Nephron progenitor cell (in vitro differentiated cells): ENCODE measurements at regions not wholly inside any gene's neighbourhood (a gene's known extent, or its start where the extent isn't known, plus 50 kb on each side); places are given as distances from the start of the nearest gene placed in this dataset.
"Not testable (repeated sequence)": the region's sequence is repeated elsewhere in the genome, so short reads cannot be mapped to it uniquely, and the experiment has no call there.

Experiments used
- DNase-seq: peaks from one replicate; pipeline ENCODE4 v3.0.0; 2021
- H3K27ac Mint-ChIP-seq: 2 replicates; pipeline ENCODE4 v1.8.0; 2021; ENCODE audit warnings: mild to moderate bottlenecking, moderate library complexity, mixed read lengths
- H3K27me3 Mint-ChIP-seq: 2 replicates; pipeline ENCODE4 v1.8.0; 2021; ENCODE audit warnings: mild to moderate bottlenecking, low read depth, mixed read lengths; ENCODE audit not compliant: poor library complexity
- H3K36me3 Mint-ChIP-seq: 2 replicates; pipeline ENCODE4 v1.8.0; 2021; ENCODE audit warnings: low read depth, mixed read lengths
- H3K4me1 Mint-ChIP-seq: 2 replicates; pipeline ENCODE4 v1.8.0; 2021; ENCODE audit warnings: mixed read lengths
- H3K4me3 Mint-ChIP-seq: 2 replicates; pipeline ENCODE4 v1.8.0; 2021; ENCODE audit warnings: mild to moderate bottlenecking, moderate library complexity, mixed read lengths
- H3K9me3 Mint-ChIP-seq: 2 replicates; pipeline ENCODE4 v1.8.0; 2021; ENCODE audit warnings: mild to moderate bottlenecking, moderate library complexity, mixed read lengths
- CTCF ChIP-seq: fragments of 200-600 bp; sonication (generic); IDR thresholded peaks from 2 replicates; pipeline ENCODE4 v1.5.0; 2021; ENCODE audit warnings: antibody characterized with exemption

- H3K27ac Mint-ChIP-seq = no peak overlapping the region
- H3K36me3 Mint-ChIP-seq = no peaks in the 10 kb centered on the region
- H3K27me3 Mint-ChIP-seq = peaks cover 12% of the 10 kb centered on the region
- DNase-seq = no peak
- H3K4me1 Mint-ChIP-seq = peaks cover 75% of the 10 kb centered on the region
- no peak for TF ChIP-seq CTCF
- no peak overlapping the region for H3K4me3 Mint-ChIP-seq
- H3K9me3 Mint-ChIP-seq = no peaks in the 10 kb centered on the region
These were observed 84.7 kb upstream of the BRD7 start for GRCh38 chr16:50453446-50453845.

- H3K27me3 Mint-ChIP-seq = peaks cover 7% of the 10 kb centered on the region
- no peak for DNase-seq
- H3K9me3 Mint-ChIP-seq = no peaks in the 10 kb centered on the region
- H3K4me3 Mint-ChIP-seq = no peak overlapping the region
- no peak overlapping the region for H3K27ac Mint-ChIP-seq
- H3K36me3 Mint-ChIP-seq = no peaks in the 10 kb centered on the region
- H3K4me1 Mint-ChIP-seq = peaks cover 79% of the 10 kb centered on the region
- TF ChIP-seq CTCF = no peak
These were observed 83.2 kb upstream of the BRD7 start for GRCh38 chr16:50451951-50452508.

- Mint-ChIP-seq H3K4me3 (no peak overlapping the region), H3K27ac (no peak overlapping the region), H3K27me3 (peaks cover 7% of the 10 kb centered on the region), H3K4me1 (peaks cover 77% of the 10 kb centered on the region), H3K9me3 (no peaks in the 10 kb centered on the region), H3K36me3 (no peaks in the 10 kb centered on the region)
- no peak for TF ChIP-seq CTCF
- no peak for DNase-seq
These were observed 82.2 kb upstream of the BRD7 start for GRCh38 chr16:50450957-50451356.

- DNase-seq = no peak
- Mint-ChIP-seq H3K9me3 (no peaks in the 10 kb centered on the region), H3K4me3 (no peak overlapping the region), H3K27me3 (peaks cover 7% of the 10 kb centered on the region), H3K4me1 (peaks cover 73% of the 10 kb centered on the region), H3K36me3 (no peaks in the 10 kb centered on the region), H3K27ac (no peak overlapping the region)
- TF ChIP-seq CTCF = no peak
These were observed 81.0 kb upstream of the BRD7 start for GRCh38 chr16:50449800-50450199.

- Mint-ChIP-seq H3K36me3 (no peaks in the 10 kb centered on the region), H3K4me1 (peaks cover 69% of the 10 kb centered on the region), H3K9me3 (no peaks in the 10 kb centered on the region), H3K27ac (peak overlapping the region; percentile 81), H3K4me3 (peak overlapping the region; percentile 31), H3K27me3 (peaks cover 3% of the 10 kb centered on the region)
- no peak for DNase-seq
- no peak for TF ChIP-seq CTCF
These were observed 80.2 kb upstream of the BRD7 start for GRCh38 chr16:50448981-50449380.

- no peak overlapping the region for H3K4me3 Mint-ChIP-seq
- no peaks in the 10 kb centered on the region for H3K36me3 Mint-ChIP-seq
- peaks cover 67% of the 10 kb centered on the region for H3K4me1 Mint-ChIP-seq
- H3K9me3 Mint-ChIP-seq = no peaks in the 10 kb centered on the region
- TF ChIP-seq CTCF = peak; percentile 28
- no peak for DNase-seq
- no peak overlapping the region for H3K27ac Mint-ChIP-seq
- H3K27me3 Mint-ChIP-seq = no peaks in the 10 kb centered on the region
These were observed 79.7 kb upstream of the BRD7 start for GRCh38 chr16:50448522-50448921.

GRCh38 chr16:50447386-50447785 lies 78.6 kb upstream of the BRD7 start:
- Mint-ChIP-seq H3K27ac (peak overlapping the region; percentile 66), H3K4me3 (peak overlapping the region; percentile 47), H3K4me1 (peaks cover 67% of the 10 kb centered on the region)
- H3K9me3 Mint-ChIP-seq, H3K27me3 Mint-ChIP-seq, H3K36me3 Mint-ChIP-seq, DNase-seq: not testable (repeated sequence)
